ENCODE measurements at regions not wholly inside any gene's neighbourhood (a gene's known extent, or its start where the extent isn't known, plus 50 kb on each side); places are given as distances from the start of the nearest gene placed in this dataset.
A peak's percentile ranks its signal among the peaks of the same experiment; 100 is the strongest.

DNA sequence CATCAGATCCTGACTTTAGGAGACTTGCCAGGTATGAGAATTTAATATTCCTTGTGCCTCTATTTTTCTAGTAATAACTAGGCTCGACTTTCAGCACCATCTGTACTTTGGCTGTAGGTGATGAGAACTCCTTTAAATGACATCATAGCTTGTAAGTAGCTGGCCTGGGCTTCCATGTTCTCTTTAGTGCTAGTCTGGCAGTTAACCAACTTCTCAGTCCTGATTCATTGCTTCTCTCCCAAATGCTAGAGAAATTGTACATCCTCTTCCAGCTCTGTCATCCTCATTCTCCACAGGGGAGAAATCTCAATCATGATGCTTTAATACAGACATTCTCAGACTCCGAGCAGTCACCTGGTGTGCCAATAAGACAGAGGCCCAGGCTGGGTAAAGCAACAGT is 143.5 kb upstream of the MOCS1 start:
- DNase-seq (ENCODE audit: low read depth): no peak

DNA sequence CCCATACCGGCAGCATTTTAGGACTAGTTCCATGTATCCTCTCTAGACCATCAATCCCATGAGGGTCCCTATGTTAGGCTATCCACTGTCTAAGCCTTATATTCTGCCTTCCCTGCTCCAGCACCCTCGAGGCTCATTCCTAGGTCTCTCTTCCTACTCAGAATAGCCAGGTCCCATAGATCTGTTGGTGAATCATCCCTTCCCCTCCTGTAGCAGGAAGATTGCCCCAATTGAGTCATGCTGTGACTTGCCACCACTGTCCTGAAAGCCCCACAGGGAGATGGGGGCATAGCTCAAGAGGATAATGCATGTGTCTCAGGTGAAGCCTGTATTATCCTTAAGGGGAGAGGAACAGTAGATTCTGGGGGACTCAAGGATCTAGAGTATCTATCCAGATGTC is 143.1 kb upstream of the MOCS1 start:
- peak; percentile 11 for DNase-seq (ENCODE audit: low read depth)

DNA sequence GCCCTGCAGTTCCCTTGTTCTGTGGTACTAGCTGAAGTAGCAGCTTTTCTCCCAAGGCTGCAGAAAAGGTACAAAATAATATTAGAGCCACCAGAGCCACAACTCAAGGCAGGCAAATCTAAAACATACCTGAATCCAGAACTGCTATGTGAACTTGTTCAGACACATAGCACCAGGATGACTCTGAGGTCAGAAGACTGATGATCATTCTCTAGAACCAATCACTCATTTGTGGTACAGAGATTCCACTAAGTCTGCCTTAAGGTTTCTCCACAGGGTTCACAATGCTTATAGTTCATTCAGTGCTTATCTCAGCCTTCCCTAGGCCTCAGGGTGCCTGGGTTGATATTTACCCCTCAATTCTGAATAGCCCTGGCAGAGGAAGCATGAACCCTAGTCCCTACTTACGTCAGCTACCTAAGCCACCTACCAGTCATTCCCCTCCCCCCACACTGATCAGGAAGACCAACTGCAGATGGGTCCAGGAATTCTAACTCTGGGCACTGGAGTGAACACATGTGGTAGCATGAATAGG is 140.9 kb upstream of the MOCS1 start:
- DNase-seq (ENCODE audit: low read depth): no peak

DNA sequence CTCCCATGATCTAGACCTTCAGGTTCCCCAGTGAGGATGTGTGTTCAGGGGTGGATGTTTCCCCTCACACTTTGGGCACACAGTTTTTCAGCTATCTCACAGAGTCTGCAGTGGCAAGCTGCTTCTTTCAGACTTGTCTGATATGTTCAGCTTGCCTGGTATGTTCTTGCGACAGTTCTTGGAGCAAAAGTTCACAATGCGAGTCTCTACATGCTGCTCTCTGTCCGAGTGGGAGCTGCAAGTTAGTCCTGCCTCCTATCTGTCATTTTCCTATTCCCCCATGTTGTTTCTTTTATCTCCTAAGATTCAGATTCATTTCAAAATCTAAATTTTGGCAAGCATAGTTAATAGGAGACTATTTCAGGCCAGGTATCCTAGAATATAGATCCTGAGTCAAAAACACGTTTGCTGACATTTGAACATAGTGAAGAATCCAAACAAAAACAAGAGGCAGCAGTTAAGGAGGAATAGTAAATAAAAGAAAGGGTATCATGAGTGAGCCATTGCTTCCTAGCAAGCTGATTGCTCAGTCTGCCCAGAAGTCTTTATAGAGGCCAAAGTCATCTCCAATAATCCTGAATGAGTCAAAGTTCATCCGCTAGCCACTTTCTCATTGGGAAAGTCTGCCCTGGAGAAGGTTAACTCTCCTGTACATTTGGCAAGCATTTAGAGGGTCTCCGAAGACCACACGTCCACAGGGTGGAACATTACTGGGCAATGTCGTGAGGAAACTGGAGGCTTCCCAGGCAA is 140.2 kb upstream of the MOCS1 start:
- DNase-seq (ENCODE audit: low read depth): no peak

DNA sequence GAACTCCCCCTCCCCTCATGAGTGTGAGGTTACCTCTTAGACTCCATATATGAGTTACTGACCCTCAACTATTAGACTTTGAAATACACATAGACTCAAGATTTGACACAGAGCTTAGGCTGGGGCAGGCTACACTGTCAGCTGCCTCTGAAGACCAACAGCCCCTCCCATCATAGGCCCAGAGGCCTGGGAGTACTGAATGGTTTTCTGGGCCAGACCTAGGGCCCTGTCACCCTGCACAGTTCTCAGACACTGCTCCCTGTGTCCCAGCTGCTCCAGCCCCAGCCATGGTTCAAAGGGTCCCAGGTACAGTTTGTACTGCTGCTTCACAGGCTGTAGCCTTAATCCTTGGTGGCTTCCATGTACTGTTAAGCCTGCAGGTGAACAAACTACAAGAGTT is 132.1 kb upstream of the MOCS1 start:
- no peak for DNase-seq (ENCODE audit: low read depth)

DNA sequence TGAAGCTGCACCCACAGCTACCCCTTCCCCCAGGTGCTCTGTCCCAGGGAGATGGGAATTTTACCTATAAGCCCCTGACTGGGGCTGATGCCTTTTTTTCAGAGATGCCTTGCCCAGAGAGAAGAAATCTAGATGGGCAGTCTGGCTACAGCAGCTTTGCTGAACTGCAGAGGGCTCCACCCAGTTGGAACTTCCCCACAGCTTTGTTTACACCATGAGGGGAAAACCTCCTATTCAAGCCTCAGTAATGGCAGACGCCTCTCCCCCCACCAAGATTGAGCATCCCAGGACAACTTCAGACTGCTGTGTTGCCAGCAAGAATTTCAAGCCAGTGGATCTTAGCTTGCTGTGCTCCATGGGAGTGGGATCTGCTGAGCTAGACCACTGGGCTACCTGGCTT is 122.6 kb upstream of the MOCS1 start:
- DNase-seq (ENCODE audit: low read depth): no peak

DNA sequence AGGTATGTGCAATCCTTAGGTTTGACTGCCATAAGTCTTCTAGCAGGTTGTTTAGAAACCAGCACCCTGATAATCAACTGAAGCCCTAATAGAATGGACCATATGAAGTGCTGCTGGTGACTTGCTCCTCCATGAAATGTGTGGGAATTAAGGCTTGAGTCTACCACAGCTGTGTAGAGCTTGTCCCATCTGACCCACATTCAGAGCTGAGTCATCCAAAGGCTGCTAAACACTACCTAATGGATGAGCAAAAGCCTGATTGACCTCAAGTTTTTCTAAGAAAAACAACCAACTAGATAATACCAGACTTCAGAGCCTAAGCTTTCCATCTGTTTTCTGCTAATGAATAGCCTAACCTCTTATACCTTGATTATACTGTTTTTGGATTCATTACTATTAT is 120.3 kb upstream of the MOCS1 start:
- DNase-seq (ENCODE audit: low read depth): peak; percentile 8

DNA sequence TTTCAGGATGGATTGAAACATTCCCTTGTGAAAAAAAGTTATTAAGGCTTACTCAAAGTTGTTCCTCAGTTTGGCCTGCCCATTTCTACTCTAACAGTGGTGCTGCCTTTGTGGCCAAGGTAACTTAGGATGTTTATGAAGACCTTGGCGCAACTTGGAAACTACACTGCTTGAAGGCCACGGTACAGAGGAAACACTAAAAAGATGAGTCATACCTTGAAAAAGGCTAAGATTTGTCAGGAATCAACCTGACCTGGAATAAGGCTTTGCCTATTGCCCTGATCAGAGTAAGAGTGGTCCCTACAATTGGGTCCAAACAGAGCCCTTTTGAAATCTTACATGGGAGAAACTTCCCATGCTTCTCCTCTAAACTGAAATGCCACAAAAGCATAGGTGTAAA is 119.9 kb upstream of the MOCS1 start:
- DNase-seq (ENCODE audit: low read depth): peak; percentile 35

DNA sequence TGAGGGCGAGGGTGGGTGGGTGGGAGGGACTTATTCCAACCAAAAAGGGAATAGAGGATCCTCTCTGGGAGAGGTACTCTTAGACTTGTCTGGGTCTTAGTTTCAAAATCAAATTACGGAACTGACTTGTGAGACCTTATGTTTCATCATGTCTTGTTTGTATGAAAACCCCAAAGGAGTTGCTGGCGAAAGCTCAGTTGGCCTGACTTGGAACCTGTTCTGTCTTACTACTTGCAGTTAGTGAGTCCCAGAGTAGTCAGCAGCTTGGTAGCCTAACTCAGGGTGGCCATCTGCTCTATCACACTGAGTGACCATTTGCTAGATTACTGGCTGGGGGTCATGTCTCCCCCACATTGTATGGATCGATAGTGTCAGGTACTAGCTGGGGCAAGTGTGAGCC is 114.9 kb upstream of the MOCS1 start:
- no peak for DNase-seq (ENCODE audit: low read depth)

DNA sequence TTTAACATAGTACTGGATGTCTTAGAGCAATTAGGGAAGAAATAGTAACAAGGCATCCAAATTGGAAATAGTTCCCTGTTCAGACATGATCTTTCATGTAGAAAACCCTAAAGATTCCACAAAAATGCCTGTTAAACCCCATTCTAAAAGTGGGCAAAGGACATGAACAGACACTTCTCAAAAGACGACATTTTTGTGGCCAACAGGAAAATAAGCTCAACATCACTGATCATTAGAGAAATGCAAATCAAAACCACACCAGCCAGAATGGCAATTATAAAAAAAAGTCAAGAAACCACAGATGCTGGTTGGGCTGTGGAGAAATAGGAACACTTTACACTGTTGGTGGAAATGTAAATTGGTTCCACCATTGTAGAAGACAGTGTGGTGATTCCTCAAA is 109.9 kb upstream of the MOCS1 start:
- DNase-seq (ENCODE audit: low read depth): no peak

DNA sequence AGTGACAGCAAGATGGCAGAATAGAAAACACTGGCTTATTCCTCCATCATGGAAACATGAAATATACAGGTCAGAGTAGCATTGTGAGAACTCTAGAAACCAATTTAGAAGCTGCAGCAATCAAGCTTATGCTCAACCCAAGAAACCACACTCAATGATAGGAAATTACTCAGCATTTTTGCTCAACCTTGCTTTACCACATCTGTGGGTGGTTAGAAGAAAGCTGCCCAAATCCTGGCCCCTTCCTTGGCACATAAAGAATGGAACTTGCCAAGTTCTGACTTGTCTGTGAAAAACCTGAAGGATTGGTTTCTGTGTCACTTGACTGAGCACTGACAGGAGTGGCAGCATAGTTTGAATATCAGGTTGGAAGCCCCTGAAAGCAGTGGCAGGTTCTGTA is 108.0 kb upstream of the MOCS1 start:
- peak; percentile 10 for DNase-seq (ENCODE audit: low read depth)

DNA sequence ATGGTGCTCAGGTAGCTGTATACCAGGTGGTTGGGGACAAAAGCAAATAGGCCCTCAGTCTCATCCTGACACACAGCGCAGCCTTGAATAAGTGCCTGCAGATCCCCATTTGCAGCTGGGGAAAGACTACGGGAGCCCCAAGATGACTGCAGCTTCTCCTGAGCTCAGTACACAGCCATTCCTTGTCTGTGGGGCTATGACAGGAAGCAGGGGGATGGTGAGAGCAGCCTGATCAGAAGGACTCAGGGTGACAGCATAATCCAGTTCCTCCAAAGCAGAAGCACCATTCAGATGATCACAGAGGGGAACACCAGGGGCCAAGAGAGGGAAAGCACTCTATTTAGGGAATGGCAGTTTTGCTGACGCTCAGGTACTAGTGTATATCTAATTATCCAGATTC is 104.8 kb upstream of the MOCS1 start:
- no peak for DNase-seq (ENCODE audit: low read depth)

DNA sequence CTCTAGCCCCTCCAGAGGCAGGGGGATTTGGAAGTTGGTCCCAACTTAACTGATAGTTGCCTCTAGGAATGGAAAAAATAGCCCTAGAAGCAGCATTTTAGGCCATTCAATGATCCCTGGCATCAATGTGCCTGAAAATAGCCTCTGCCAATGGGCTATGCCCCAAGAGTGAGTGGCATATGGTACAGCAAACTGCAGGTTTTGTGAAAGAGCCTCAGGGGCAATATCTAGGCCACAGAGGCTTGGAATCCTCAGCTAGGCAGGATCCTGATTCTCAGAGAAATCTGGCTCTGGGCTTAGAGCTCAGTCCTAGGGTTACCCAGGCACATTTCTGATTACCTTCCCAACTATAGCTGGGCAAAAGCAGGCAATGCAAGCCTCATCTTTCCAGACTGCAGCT is 104.4 kb upstream of the MOCS1 start:
- DNase-seq (ENCODE audit: low read depth): no peak

DNA sequence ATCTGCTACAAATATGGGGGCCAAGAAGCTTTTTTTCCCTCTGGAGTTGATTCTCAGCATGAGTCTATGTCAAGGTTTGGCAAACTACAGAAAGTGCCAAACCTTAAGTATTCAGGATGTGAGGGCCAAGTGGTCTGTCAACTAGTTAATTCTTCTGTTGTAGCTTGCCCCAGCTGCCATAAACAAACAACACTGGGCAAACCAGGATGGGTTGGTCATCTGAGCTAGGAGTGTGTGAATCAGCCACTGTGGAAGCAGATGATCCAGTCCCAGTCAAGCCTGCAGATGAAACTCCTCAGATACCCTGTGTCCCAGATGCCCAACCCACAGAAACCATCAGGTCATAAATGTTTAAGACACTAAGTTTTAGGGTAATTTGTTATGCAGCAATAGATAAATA is 103.0 kb upstream of the MOCS1 start:
- DNase-seq (ENCODE audit: low read depth): no peak

DNA sequence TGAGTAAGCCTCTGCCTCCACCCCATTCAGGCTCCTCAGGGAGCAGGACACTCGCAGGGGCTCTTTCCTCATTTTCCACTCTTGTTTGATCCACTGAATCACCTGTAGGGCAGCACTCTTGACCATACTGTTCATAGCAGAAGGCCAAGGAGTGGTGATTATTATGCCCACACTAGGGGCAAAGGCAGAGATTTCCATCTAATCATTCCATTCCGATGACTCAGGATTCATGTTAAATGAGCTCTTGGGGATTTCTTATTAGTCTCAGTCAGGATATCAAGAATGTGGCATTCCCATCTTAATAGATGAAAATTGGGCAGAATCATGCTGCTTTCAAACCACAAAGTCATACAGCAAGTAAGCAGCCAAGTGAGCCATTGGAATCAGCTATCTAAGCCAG is 101.9 kb upstream of the MOCS1 start:
- DNase-seq (ENCODE audit: low read depth): no peak

DNA sequence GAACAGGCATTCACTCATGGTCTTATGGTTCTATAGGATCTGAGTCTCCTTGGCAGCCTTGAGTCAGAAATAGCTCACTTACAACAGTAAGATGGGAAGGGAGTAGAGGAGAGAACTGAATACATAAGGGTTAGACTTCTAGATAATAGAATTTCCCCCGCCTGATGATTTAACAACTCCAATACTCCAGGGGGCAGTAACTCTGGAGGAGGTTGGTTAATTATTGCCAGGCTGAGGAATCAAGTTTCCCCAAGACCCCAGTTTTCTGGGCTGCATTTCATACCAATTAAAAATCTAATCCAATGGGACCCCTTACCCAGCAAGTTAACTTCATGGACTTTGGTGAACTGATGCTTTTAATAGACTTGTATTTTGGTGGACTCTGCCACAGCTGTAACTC is 94.2 kb upstream of the MOCS1 start:
- no peak for DNase-seq (ENCODE audit: low read depth)

DNA sequence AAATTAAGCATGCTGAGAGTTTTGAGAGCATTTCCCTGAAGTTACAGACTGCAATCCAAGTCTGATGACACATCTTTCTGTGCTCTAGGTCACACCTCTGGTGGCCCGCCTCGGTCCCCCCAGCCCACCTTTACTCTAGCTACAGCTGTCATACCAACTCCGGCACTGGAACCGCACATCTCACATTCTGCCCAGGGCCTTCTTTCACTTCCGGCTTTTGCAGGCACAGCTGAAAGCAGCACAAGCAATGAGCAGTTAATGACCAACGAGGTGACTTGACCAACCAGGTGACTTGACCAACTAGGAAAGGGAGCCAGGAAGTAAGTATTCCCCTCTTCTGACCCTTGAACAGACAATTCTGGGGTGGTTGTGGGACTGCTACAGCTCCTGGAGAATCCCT is 88.6 kb upstream of the MOCS1 start:
- no peak for DNase-seq (ENCODE audit: low read depth)

DNA sequence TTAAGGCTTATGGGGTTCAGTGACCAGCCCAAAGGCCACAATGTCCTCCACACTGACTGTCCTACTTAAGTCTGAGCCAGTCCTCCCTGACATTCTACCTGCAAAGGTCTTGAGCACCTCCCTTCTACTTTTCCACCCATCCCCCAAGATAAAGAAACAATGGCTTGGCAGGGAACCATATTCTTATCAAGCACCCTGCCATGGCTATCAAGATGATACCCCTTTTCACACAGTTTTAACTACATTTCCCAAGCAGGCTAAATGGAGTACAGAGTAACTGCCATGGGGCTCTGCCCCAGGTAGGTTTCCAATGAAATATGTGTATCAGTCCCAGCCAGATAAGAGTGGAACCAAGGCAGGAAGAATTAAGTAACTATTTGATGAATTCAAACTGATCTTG is 85.9 kb upstream of the MOCS1 start:
- no peak for DNase-seq (ENCODE audit: low read depth)

DNA sequence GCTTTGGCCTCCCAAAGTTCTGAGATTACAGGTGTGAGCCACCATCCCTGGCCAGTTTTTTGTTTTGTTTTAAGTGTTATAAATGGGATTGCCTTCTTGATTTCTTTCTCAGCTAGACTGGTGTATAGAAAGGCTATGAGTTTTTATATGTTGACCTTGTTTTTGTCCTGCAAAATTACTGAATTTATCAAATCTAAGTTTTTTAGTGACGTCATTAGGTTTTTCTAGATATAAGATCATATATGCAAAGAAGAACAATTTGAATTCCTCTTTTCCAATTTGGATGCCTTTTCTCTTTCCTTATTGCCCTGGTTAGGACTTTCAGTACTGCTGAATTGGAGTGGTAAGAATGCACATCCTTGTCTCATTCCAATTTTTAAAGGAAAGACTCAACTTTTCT is 81.3 kb upstream of the MOCS1 start:
- no peak for DNase-seq (ENCODE audit: low read depth)

DNA sequence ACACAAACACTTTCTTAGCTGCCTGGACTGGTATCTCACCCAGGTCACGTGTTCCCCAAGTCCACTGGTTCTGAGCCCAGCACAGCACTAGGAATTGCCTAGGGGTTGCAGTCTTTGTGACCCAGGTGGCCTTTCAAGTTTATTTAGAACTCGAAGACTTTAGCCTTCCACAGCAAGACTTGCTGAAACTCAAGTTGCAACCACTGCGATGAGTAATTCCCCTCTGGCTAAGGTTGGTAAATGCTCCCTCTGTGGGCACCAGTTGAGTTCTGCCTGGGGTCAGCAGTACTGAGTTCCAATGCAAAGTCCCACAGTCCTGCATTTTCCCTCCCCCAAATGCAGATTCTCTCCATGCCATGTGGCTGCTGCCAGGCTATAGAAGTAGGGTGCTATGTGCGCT is 77.6 kb upstream of the MOCS1 start:
- peak; percentile 1 for DNase-seq (ENCODE audit: low read depth)

DNA sequence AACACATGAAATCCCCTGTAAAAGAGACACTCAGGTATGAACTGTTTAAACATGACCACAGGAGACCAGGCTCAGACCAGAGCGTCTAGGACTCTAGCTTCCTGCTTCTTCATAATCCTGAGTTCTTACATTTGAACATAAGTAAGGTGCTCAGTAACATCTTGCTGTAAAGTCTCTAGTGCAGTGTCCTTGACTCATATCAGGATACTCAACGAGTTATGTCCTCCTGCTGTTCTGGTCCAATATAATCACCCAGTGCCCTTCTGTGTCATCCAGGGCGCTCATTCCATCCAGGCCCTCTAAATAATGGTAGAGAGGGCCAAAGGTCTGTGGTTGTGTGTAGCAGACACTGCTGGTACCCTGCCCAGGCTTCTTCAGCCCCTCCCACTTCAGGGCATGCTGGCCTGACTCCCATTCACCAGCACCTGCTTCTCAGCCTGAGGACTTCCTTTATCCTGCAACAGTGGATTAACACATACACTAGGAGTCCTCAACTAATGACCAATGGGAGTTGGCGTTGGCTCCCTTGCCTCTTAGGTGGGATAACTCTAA is 66.8 kb upstream of the MOCS1 start:
- no peak for DNase-seq (ENCODE audit: low read depth)

DNA sequence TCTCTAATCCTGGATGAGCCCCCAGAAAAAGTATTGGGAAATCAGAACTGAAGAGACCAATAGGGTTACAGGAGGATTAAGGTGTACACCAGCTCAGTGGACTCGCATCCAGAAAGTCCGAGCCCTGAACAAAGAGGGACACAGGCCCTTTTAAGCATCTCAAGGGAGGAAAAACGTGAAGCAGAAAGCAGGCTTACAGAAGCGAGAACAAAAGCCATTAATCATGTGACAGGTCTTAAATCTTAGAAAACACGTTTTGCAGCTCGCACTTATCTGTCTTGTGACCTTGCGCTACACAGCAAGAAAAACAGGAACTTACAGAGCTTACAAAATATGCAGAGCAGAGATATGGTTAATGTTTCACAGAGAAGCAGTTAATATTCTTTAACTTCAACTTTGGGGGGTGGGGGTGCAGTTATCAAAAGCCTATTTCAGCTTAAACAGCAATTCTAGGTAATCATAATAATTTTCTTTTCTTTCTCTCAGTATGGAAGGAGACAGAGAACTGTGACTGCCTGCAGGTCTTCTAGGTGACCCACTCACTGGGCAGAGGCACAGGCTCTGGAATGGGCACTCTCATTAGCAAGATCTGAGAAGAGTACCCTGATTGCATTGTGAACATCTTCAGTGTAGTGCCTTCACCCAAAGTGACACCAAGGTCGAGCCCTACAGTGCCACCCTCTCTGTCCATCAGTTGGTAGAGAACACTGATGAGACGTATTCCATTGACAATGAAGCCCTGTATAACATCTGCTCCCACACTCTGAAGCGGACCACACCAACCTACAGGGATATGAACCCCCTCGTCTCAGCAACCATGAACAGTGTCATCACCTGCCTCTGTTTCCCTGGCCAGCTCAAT is 65.0 kb upstream of the MOCS1 start:
- no peak for DNase-seq (ENCODE audit: low read depth)
